GM19328 (cell line): ENCODE measurements at regions not wholly inside any gene's neighbourhood (a gene's known extent, or its start where the extent isn't known, plus 50 kb on each side); places are given as distances from the start of the nearest gene placed in this dataset.
"Not testable (repeated sequence)": the region's sequence is repeated elsewhere in the genome, so short reads cannot be mapped to it uniquely, and the experiment has no call there.

Experiments used
- ATAC-seq: cut with Tn5 transposase; IDR thresholded peaks from one replicate; pipeline ENCODE4 v1.9.1; 2021; ENCODE audit warnings: mild to moderate bottlenecking, moderate library complexity; ENCODE audit not compliant: unreplicated experiment

DNA sequence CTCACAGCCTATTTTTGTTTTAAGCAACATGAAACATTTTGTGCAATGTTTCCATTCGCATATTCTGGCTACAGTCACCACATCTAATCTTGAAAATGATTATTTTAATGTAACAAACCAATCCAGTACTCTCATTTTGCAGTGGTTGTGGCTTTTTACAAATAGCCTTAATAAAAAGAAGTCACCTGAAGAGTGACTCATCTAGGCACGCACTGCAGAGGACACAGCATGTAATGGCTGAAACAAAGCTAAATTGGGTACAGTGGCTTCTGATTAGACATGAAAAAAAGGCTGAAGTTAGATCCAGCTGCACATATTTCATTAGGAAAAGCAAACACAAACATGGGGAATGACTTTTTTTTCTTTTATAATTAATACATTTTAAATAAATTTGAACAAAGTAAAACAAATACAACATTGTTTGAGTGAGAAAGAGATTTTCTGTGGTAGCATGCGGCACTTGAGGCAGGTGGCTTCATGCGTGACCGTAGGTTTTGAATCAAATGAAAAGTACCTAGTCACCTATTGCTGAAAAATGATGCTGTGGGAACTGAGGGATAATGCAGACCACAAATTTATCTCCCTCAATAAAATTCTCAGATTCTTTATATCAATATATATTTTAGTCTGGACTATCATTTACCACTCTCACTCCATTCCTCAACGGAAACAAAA lies 240.8 kb upstream of the DDX53 start:
- ATAC-seq: peak; percentile 60

DNA sequence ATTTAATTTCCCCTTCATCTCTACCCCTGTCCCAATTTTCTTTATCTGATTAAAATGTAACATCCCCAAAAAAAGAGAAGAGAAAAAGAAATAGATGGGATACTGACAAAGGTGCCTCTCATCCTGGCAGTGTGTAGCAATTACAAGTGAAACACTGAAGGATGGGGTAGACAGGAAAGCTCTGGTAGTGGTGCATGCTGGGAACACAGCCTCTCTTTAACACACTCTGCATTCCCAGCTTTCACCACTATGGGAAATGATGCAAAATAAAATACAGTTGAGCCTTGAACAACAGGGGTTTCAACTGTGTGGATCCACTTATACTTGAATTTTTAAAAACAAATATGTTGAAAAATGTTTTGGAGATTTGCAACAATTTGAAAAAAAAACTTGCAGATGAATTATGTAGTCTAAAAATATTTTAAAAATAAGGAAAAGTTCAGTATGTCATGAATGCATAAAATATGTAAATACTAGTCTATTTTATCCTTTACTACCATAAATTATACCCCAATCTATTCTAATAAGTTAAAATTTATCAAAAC lies 239.2 kb upstream of the DDX53 start:
- ATAC-seq: no peak

GRCh38 chrX:22788221-22788620 lies 211.5 kb upstream of the DDX53 start:
- ATAC-seq: no peak

- ATAC-seq: no peak
These were observed 204.1 kb upstream of the DDX53 start for GRCh38 chrX:22795671-22796070.

DNA sequence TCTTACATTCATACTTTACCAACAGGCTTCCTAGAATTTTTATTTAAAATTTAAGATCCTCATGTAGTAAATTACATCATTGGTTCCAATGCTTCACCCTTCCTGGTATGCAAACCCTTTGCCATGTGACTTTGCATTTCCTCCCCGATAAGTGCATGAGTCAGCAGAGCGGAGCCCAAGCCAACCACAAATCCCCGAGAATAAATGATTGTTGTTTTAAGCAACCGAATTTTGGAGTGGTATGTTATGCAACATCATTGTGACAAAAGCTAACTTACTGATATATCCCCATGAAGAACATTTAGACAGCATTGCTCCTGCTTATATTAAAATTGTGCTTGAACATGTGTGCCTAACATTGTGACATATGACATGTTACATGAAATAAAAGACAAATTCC lies 199.4 kb upstream of the DDX53 start:
- no peak for ATAC-seq

DNA sequence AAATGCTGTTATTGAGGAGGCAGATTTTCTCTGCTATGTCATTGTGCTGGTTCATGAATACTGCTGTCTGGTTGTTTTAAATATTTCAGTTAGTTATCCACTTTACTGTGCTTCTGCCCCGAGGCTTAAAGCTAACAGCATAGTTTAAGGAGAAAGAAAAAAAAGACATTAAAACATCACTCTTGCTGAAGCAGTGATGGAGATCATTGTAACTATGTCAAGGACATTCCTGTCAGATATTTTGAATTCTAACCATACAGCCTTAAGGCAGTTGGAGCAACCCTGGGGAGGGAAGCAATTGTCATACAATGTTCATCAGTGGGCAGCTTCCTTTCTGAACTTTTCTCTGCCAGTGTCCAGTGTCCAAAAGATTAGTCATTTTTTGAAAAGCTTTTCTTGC lies 199.0 kb upstream of the DDX53 start:
- no peak for ATAC-seq

DNA sequence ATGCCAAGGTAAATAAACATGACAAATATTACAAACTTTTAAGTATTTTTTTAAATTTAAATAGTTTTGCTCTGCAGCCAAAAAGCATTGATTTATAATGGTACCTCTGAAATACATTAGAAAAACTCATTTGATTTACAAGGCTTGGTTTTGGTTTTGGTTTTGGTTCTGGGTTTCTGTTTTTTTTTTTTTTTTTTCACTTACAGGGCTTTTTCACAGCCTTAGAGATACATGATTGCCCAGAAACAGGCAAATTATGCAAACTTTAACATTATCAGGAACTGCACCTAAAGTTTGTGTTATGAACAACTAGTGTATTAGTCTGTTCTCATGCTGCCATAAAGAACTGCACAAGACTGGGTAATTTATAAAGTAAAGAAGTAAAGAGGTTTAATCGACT lies 196.4 kb upstream of the DDX53 start:
- ATAC-seq: no peak

GRCh38 chrX:22810876-22811275 lies 188.9 kb upstream of the DDX53 start:
- ATAC-seq: no peak

DNA sequence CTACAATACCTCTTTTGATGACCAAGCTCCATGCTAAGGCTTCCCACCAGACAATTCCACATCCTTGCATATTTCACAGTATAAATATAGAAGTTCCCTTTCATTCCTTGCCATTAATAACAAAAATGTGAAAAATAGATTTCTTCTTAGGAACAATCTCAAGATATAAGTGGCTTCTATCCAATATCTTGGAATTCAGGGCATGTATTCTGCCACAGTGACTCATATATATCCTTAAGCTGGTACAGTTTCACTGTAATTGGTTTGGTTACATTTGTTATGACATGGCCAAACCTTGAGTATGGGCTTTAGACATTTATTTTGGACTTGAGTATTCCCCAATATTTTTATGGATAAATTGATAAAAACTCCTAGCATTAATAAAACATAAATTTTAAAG lies 181.7 kb upstream of the DDX53 start:
- ATAC-seq: no peak

- no peak for ATAC-seq
These were observed 144.1 kb upstream of the DDX53 start for GRCh38 chrX:22855693-22856092.

DNA sequence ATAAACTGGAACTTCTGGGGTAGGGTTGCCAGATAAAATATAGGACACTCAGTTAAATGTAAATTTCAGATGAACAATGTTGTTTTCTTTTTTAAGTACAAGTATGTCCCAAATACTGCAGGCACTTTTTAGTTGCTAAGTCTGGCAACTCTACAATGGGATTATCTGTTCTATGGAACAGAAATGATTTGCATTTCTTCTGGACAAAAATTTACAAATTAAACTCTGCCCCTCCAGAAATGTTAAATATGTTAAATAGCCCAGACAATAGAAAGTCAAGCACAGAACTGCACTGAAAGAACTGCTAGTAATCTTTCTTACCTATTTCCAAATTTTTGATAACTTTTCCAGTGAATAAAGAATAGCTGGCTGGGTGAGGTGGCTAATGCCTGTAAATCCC lies 140.1 kb upstream of the DDX53 start:
- ATAC-seq: no peak

DNA sequence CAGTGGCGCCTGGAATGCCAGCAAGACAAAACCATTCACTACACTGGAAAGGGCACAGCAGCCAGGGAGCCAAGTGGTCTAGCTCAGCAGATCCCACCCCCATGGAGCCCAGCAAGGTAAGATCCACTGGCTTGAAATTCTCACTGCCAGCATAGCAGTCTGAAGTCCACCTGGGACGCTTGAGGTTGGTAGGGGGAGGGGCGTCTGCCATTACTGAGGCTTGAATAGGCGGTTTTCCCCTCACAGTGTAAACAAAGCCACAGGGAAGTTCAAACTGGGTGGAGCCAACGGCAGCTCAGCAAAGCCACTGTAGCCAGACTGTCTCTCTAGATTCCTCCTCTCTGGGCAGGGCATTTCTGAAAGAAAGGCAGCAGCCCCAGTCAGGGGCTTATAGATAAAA lies 133.0 kb upstream of the DDX53 start:
- ATAC-seq: not testable (repeated sequence)

GRCh38 chrX:22882543-22882942 lies 117.2 kb upstream of the DDX53 start:
- ATAC-seq: no peak

DNA sequence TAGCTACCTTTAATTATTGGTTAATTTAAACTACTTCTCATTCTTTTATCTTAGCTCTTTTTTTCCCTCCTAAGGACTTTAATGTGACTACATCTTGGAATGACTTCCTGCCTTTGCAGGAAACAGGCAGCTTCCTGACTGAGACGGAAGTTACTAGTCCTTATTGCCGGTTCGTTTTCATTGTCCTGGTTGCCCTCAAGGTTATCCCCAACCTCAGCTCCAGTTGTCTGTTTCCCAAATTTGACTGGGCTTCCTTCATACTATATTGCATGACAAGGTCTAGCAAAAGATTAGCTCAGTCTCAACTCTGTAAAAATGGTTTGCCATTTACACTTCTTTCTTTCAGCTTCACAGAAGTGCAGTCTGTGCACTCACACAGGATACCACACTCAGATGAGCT lies 109.9 kb upstream of the DDX53 start:
- no peak for ATAC-seq

DNA sequence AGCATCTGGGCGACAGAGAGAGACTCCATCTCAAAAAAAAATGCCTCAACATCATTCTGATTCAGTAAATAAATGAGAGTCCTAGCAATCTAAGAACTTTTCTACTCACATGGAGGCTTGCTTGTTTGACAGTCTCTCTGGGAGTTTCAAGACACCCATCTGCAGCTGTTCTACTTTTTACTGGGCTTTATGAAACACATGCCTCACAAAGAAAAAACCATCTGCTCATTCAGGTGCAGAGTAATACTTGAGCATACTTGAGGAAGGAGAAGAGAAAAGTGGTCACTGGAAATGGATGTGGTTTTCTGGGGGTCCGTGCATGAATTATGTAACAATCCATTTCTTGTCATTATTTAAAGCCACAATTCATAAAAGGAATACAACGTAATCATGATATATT lies 87.1 kb upstream of the DDX53 start:
- no peak for ATAC-seq

GRCh38 chrX:22922961-22923360 lies 76.8 kb upstream of the DDX53 start:
- no peak for ATAC-seq

- no peak for ATAC-seq
These were observed 65.1 kb upstream of the DDX53 start for GRCh38 chrX:22934640-22935039.

GRCh38 chrX:22944945-22945344 lies 54.8 kb upstream of the DDX53 start:
- no peak for ATAC-seq
